Esophagus muscularis mucosa (tissue), 4 donors: ENCODE measurements at regions not wholly inside any gene's neighbourhood (a gene's known extent, or its start where the extent isn't known, plus 50 kb on each side); places are given as distances from the start of the nearest gene placed in this dataset.

ENCODE experiments used
- EP300 ChIP-seq: sonication (generic); formaldehyde crosslinking; IDR thresholded peaks from one replicate; pipeline ENCODE4 v1.6.1; 2017; ENCODE audit warnings: antibody characterized with exemption
- POLR2A ChIP-seq: fragments of 450-650 bp; IDR thresholded peaks from one replicate; pipeline ENCODE4 v1.6.1; 2017; ENCODE audit warnings: antibody characterized with exemption, moderate library complexity, mild to moderate bottlenecking, low read depth
- TF ChIP-seq, protein P1 (sequence below), 3 experiments: fragments of 200-600 bp in 2 of 3; fragments of 450-650 bp in 1 of 3; sonication (generic) in 2 of 3; IDR thresholded peaks; one replicate each; pipeline ENCODE4 v1.5.1; 2017 to 2019; ENCODE audit warnings: antibody characterized with exemption in 3 of 3, mild to moderate bottlenecking in 2 of 3, moderate library complexity in 1 of 3

- TF ChIP-seq, protein P1, sequence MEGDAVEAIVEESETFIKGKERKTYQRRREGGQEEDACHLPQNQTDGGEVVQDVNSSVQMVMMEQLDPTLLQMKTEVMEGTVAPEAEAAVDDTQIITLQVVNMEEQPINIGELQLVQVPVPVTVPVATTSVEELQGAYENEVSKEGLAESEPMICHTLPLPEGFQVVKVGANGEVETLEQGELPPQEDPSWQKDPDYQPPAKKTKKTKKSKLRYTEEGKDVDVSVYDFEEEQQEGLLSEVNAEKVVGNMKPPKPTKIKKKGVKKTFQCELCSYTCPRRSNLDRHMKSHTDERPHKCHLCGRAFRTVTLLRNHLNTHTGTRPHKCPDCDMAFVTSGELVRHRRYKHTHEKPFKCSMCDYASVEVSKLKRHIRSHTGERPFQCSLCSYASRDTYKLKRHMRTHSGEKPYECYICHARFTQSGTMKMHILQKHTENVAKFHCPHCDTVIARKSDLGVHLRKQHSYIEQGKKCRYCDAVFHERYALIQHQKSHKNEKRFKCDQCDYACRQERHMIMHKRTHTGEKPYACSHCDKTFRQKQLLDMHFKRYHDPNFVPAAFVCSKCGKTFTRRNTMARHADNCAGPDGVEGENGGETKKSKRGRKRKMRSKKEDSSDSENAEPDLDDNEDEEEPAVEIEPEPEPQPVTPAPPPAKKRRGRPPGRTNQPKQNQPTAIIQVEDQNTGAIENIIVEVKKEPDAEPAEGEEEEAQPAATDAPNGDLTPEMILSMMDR (IDR thresholded peaks at IDR 0.05) = no peak
- TF ChIP-seq EP300 (no peak), POLR2A (no peak)
Observed at GRCh38 chr13:88285329-88285728, 614.2 kb downstream of the SLITRK5 start.
